ENCODE measurements at regions not wholly inside any gene's neighbourhood (a gene's known extent, or its start where the extent isn't known, plus 50 kb on each side); places are given as distances from the start of the nearest gene placed in this dataset.

- ChIA-PET RAD21 (ENCODE audit: unreplicated experiment) (no interaction called here), CTCF (no interaction called here), POLR2A (no interaction called here), SMC1A (ENCODE audit: uncharacterized antibody, unreplicated experiment) (no interaction called here)
- no peak for DNase-seq (ENCODE audit: low read depth, low spot score)
- Histone ChIP-seq H3K36me3 (ENCODE audit: control insufficient read depth in 2 of 2, insufficient read depth in 2 of 2, low read length in 1 of 2) (no peaks in the 10 kb centered on the region), H3K4me3 (no peak overlapping the region), H3K9me3 (replicated peaks; ENCODE audit: control insufficient read depth, insufficient read depth, low read length) (no peaks in the 10 kb centered on the region; the same call in 2 of the 3 replicates), H3K27me3 (replicated peaks in 1 of 2; ENCODE audit: control insufficient read depth in 2 of 2, insufficient read depth in 2 of 2, low read length in 1 of 2) (no peaks in the 10 kb centered on the region), H3K9ac (ENCODE audit: control insufficient read depth, insufficient read depth, low read length) (no peak overlapping the region), H3K4me2 (ENCODE audit: control insufficient read depth, insufficient read depth) (no peak overlapping the region), H3K27ac (ENCODE audit: control insufficient read depth, insufficient read depth) (no peak overlapping the region), H4K20me1 (ENCODE audit: control insufficient read depth, insufficient read depth) (no peaks in the 10 kb centered on the region), H3K4me1 (ENCODE audit: control insufficient read depth, insufficient read depth, low read length) (no peaks in the 10 kb centered on the region), H2AFZ (ENCODE audit: control insufficient read depth, low read depth, low read length) (no peak overlapping the region), H3K79me2 (ENCODE audit: control insufficient read depth, insufficient read depth, low read length) (no peaks in the 10 kb centered on the region)
- 13% methylated on average over 3 of the region's 3 CpGs for WGBS (ENCODE audit: insufficient coverage, insufficient replicate concordance, low lambda C conversion rate, missing lambda C conversion rate)
- no peak for FAIRE-seq
- BruUV-seq (replicated peaks): no TSS peak
- intact Hi-C loops (cut with micrococcal nuclease; ENCODE audit: unreplicated experiment): no loop called here
- no peak for ATAC-seq
- no peak for TF ChIP-seq ZBTB40 (IDR thresholded peaks at IDR 0.05; ENCODE audit: borderline replicate concordance)
- TF ChIP-seq ZBTB33 (IDR thresholded peaks at IDR 0.05): no peak
- TF ChIP-seq ZNF217 (IDR thresholded peaks at IDR 0.05): no peak
- TF ChIP-seq POLR2AphosphoS5 (IDR thresholded peaks at IDR 0.05; ENCODE audit: low read length): no peak
- no peak for TF ChIP-seq KLF5 (IDR thresholded peaks at IDR 0.05; ENCODE audit: partially characterized antibody)
- no peak for TF ChIP-seq SUZ12 (IDR thresholded peaks at IDR 0.05; ENCODE audit: unreplicated experiment)
- TF ChIP-seq RELA (IDR thresholded peaks at IDR 0.05; ENCODE audit: borderline replicate concordance, partially characterized antibody): no peak
- no peak for TF ChIP-seq POLR2AphosphoS2 (IDR thresholded peaks at IDR 0.05; ENCODE audit: low read depth, low read length)
- TF ChIP-seq SIN3A (IDR thresholded peaks at IDR 0.05; ENCODE audit: low read depth, low read length): no peak
- TF ChIP-seq HDGF (IDR thresholded peaks at IDR 0.05): no peak
- TF ChIP-seq ATF7 (IDR thresholded peaks at IDR 0.05; ENCODE audit: low read depth): no peak
- TF ChIP-seq ZNF207 (IDR thresholded peaks at IDR 0.05; ENCODE audit: borderline replicate concordance): no peak
- TF ChIP-seq, protein P1, sequence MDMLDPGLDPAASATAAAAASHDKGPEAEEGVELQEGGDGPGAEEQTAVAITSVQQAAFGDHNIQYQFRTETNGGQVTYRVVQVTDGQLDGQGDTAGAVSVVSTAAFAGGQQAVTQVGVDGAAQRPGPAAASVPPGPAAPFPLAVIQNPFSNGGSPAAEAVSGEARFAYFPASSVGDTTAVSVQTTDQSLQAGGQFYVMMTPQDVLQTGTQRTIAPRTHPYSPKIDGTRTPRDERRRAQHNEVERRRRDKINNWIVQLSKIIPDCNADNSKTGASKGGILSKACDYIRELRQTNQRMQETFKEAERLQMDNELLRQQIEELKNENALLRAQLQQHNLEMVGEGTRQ (IDR thresholded peaks at IDR 0.05; ENCODE audit: borderline replicate concordance, low read depth, low read length): no peak
- no peak for TF ChIP-seq NR2C1 (IDR thresholded peaks at IDR 0.05)
- TF ChIP-seq RBBP5 (conservative IDR thresholded peaks at IDR 0.05): no peak
- in situ Hi-C loops (cut with MboI): no loop called here
Measured at GRCh38 chr19:29154163-29154562, 58.8 kb downstream of the UQCRFS1 start.
